H1 (cell line): ENCODE measurements at regions not wholly inside any gene's neighbourhood (a gene's known extent, or its start where the extent isn't known, plus 50 kb on each side); places are given as distances from the start of the nearest gene placed in this dataset.

ENCODE experiments used
- CTCF ChIA-PET: fragments of 300-600 bp; sonication (Branson Sonifier 250); formaldehyde crosslinking; loops from one replicate; lab custom pipeline; 2021; ENCODE audit not compliant: partially characterized antibody; lab: Charles Lee
- POLR2A ChIA-PET: fragments of 300-600 bp; sonication (Branson Sonifier 250); formaldehyde crosslinking; loops from one replicate; lab custom pipeline; 2021; ENCODE audit warnings: inconsistent platforms; ENCODE audit not compliant: partially characterized antibody; lab: Charles Lee
- DNase-seq, 2 experiments: peaks; one replicate each; pipeline versions ENCODE4 v3.0.0 to v3.0.0-alpha.2; 2010 to 2022; ENCODE audit warnings: low spot score in 2 of 2, low read depth in 1 of 2, mixed read lengths in 1 of 2
- FAIRE-seq: peaks from 2 replicates; lab custom pipeline; 2011; peaks lifted over from hg19 to GRCh38; lab: Jason Lieb, UNC
- H2AFZ ChIP-seq: 2 replicates; pipeline ENCODE4 v1.8.1; 2012; ENCODE audit warnings: low read length, inconsistent platforms
- H2AK5ac ChIP-seq: 2 replicates; pipeline ENCODE4 v1.6.1; 2013; ENCODE audit warnings: low read depth, low read length
- H2BK120ac ChIP-seq: replicated peaks from 2 replicates; pipeline ENCODE3; 2013; ENCODE audit warnings: low read depth, low read length, inconsistent platforms
- H2BK12ac ChIP-seq: 2 replicates; pipeline ENCODE4 v1.6.1; 2013; ENCODE audit warnings: low read depth, low read length
- H2BK15ac ChIP-seq: 2 replicates; pipeline ENCODE4 v1.6.1; 2013; ENCODE audit warnings: low read length
- H2BK20ac ChIP-seq: 2 replicates; pipeline ENCODE4 v1.6.1; 2013; ENCODE audit warnings: low read length
- H2BK5ac ChIP-seq: 2 replicates; pipeline ENCODE4 v1.6.1; 2013; ENCODE audit warnings: low read depth, low read length
- H3K14ac ChIP-seq: 2 replicates; pipeline ENCODE4 v1.6.1; 2013; ENCODE audit warnings: inconsistent platforms; ENCODE audit not compliant: insufficient read length
- H3K18ac ChIP-seq: 2 replicates; pipeline ENCODE4 v1.6.1; 2013; ENCODE audit warnings: low read length; ENCODE audit errors: extremely low read depth
- H3K23ac ChIP-seq: 2 replicates; pipeline ENCODE4 v1.6.1; 2013; ENCODE audit warnings: inconsistent platforms; ENCODE audit not compliant: insufficient read length
- H3K23me2 ChIP-seq: 2 replicates; pipeline ENCODE4 v1.6.1; 2013; ENCODE audit warnings: low read depth, low read length
- H3K27ac ChIP-seq: 2 replicates; pipeline ENCODE4 v1.6.1; 2011; ENCODE audit warnings: low read depth, low read length, inconsistent platforms
- H3K27me3 ChIP-seq, 4 experiments: replicated peaks in 1 of 4; 1 replicate in 1 of 4; 2 replicates in 3 of 4; pipeline versions ENCODE4 v1.6.1 to v1.8.1; 2011 to 2013; ENCODE audit warnings: low read length in 3 of 4, mild to moderate bottlenecking in 3 of 4, inconsistent platforms in 2 of 4, mixed read lengths in 2 of 4, moderate library complexity in 1 of 4; ENCODE audit not compliant: control insufficient read depth in 3 of 4, insufficient read depth in 3 of 4; ENCODE audit errors: extremely low read depth in 1 of 4
- H3K36me3 ChIP-seq, 4 experiments: 2 replicates each; pipeline versions ENCODE4 v1.6.1 to v1.8.1; 2011 to 2013; ENCODE audit warnings: mild to moderate bottlenecking in 4 of 4, low read length in 3 of 4, moderate library complexity in 2 of 4, control low read depth in 1 of 4, inconsistent platforms in 1 of 4; ENCODE audit not compliant: insufficient read depth in 4 of 4, control insufficient read depth in 2 of 4
- H3K4ac ChIP-seq: replicated peaks from 2 replicates; pipeline ENCODE3; 2013; ENCODE audit warnings: low read length, low read depth, mixed read lengths, inconsistent platforms; ENCODE audit not compliant: insufficient read length
- H3K4me1 ChIP-seq, 4 experiments: replicated peaks in 1 of 4; 1 replicate in 1 of 4; 2 replicates in 3 of 4; pipeline versions ENCODE4 v1.6.1 to v1.8.1; 2011 to 2013; ENCODE audit warnings: low read length in 3 of 4, inconsistent platforms in 2 of 4, mixed read lengths in 1 of 4; ENCODE audit not compliant: insufficient read depth in 4 of 4, control insufficient read depth in 3 of 4
- H3K4me2 ChIP-seq, 2 experiments: 2 replicates each; pipeline versions ENCODE4 v1.6.1 to v1.8.1; 2011 to 2013; ENCODE audit warnings: low read depth in 2 of 2, low read length in 2 of 2, control low read depth in 1 of 2, inconsistent platforms in 1 of 2, mild to moderate bottlenecking in 1 of 2; ENCODE audit not compliant: insufficient read depth in 1 of 2
- H3K4me3 ChIP-seq, 4 experiments: fragments of 200-600, 300-600 bp in 1 of 4; sonication (generic), shearing (Covaris generic), sonication (Bioruptor Twin) in 1 of 4; 2 replicates each; pipeline versions ENCODE4 v1.5.1 to v1.8.1; 2011 to 2016; ENCODE audit warnings: low read length in 4 of 4, low read depth in 3 of 4, control low read depth in 2 of 4, inconsistent platforms in 2 of 4, mild to moderate bottlenecking in 2 of 4, mixed read lengths in 1 of 4, moderate library complexity in 1 of 4; ENCODE audit not compliant: insufficient read depth in 2 of 4; ENCODE audit errors: extremely low read depth in 1 of 4
- H3K56ac ChIP-seq: replicated peaks from 2 replicates; pipeline ENCODE3; 2013; ENCODE audit warnings: low read depth, mild to moderate bottlenecking, mixed read lengths, low read length, inconsistent platforms; ENCODE audit not compliant: insufficient read length
- H3K79me1 ChIP-seq: 2 replicates; pipeline ENCODE4 v1.6.1; 2013; ENCODE audit warnings: low read depth, low read length, control low read depth
- H3K79me2 ChIP-seq, 2 experiments: 2 replicates each; pipeline versions ENCODE4 v1.6.1 to v1.8.1; 2012 to 2013; ENCODE audit warnings: low read length in 2 of 2, mild to moderate bottlenecking in 2 of 2, inconsistent platforms in 1 of 2; ENCODE audit not compliant: insufficient read depth in 2 of 2, control insufficient read depth in 1 of 2
- H3K9ac ChIP-seq, 4 experiments: replicated peaks in 1 of 4; 1 replicate in 1 of 4; 2 replicates in 3 of 4; pipeline versions ENCODE4 v1.6.1 to v1.8.1; 2011 to 2013; ENCODE audit warnings: low read depth in 3 of 4, low read length in 3 of 4, control low read depth in 2 of 4, mild to moderate bottlenecking in 2 of 4, moderate library complexity in 2 of 4, inconsistent platforms in 1 of 4; ENCODE audit errors: extremely low read depth in 1 of 4
- H3K9me3 ChIP-seq, 2 experiments: 2 replicates each; pipeline versions ENCODE4 v1.6.1 to v1.8.1; 2012 to 2013; ENCODE audit warnings: mild to moderate bottlenecking in 2 of 2, moderate library complexity in 2 of 2, control low read depth in 1 of 2, inconsistent platforms in 1 of 2, low read depth in 1 of 2, low read length in 1 of 2, mixed read lengths in 1 of 2; ENCODE audit not compliant: insufficient read depth in 2 of 2
- H4K20me1 ChIP-seq, 2 experiments: replicated peaks in 1 of 2; 2 replicates each; pipeline versions ENCODE3 to v1.8.1; 2011 to 2013; ENCODE audit warnings: inconsistent platforms in 2 of 2, low read length in 2 of 2, mild to moderate bottlenecking in 1 of 2; ENCODE audit not compliant: insufficient read depth in 2 of 2, control insufficient read depth in 1 of 2
- H4K5ac ChIP-seq: 2 replicates; pipeline ENCODE4 v1.6.1; 2013; ENCODE audit warnings: low read length, low read depth, mixed read lengths, inconsistent platforms; ENCODE audit not compliant: insufficient read length
- H4K8ac ChIP-seq: 2 replicates; pipeline ENCODE4 v1.8.0; 2013; ENCODE audit warnings: mild to moderate bottlenecking, moderate library complexity, low read length, inconsistent platforms; ENCODE audit not compliant: insufficient read depth; ENCODE audit errors: extremely low read depth
- H4K91ac ChIP-seq: replicated peaks from 2 replicates; pipeline ENCODE3; 2013; ENCODE audit warnings: low read length, mixed read lengths, inconsistent platforms; ENCODE audit not compliant: insufficient read length
- BRCA1 ChIP-seq: IDR thresholded peaks from 2 replicates; pipeline ENCODE4 v1.6.1; 2012; ENCODE audit warnings: low read depth, low read length, improper control_type of control experiment
- CBX8 ChIP-seq: fragments of 300-800, 300-1000 bp; sonication (generic); IDR thresholded peaks from 2 replicates; pipeline ENCODE4 v1.7.1; 2016; ENCODE audit warnings: low read depth, low read length, borderline replicate concordance
- CHD2 ChIP-seq: IDR thresholded peaks from 2 replicates; pipeline ENCODE4 v1.6.1; 2012; ENCODE audit warnings: low read length, improper control_type of control experiment
- EGR1 ChIP-seq: IDR thresholded peaks from 2 replicates; pipeline ENCODE4 v1.6.1; 2011; ENCODE audit warnings: low read depth, low read length, borderline replicate concordance
- SUZ12 ChIP-seq: fragments of 200-600 bp; sonication (generic); IDR thresholded peaks from 2 replicates; pipeline ENCODE4 v1.6.1; 2012; ENCODE audit warnings: mild to moderate bottlenecking, inconsistent platforms, low read length, moderate library complexity, mixed read lengths
- WGBS, 2 experiments: shearing (Covaris generic) in 1 of 2; methylation state at CpG; one replicate each; pipeline versions ENCODE4 v1.1.6 to v1.1.7; 2013 to 2015; ENCODE audit warnings: low lambda C conversion rate in 2 of 2, mixed read lengths in 2 of 2, inconsistent platforms in 1 of 2, low coverage in 1 of 2, missing lambda C conversion rate in 1 of 2; ENCODE audit not compliant: insufficient replicate concordance in 2 of 2, insufficient coverage in 1 of 2, insufficient read length in 1 of 2; ENCODE audit errors: extremely low coverage in 1 of 2, missing lambda C conversion rate in 1 of 2; 5-methylcytosine and 5-hydroxymethylcytosine counted together

DNA sequence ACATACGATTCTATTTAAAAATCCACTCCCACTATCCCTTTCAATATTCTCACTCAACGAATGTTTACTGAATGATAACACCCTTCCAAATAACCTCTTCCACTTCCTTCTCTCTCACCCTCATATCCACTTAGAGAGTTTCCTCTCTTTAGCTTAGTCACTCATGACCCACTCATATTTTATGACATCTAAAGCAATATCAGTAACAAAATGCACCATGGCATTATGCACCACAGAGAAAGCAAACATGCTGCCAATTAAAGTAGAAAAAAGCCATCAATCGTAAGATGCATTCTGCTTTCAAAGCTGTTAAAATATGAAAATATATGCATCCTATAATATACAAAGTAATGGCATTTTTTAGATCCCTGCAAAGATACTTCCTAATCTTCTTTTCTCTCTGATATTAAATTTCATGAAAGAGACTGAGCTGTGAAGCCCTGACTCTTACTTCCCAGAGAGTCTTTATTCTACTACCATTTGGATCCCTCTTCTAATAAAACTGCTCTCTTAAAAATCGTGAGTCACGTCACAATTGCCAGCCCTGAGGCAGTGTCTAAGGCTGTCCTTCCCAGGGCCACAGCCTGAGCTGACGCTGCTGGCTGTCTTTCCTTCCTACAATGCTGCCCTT is 283.0 kb upstream of the KLF6 start:
- Histone ChIP-seq H3K56ac (no peak overlapping the region), H4K5ac (no peak overlapping the region), H2AFZ (no peak overlapping the region), H3K4ac (no peak overlapping the region), H3K18ac (no peak overlapping the region), H2BK20ac (no peak overlapping the region), H3K4me1 (no peaks in the 10 kb centered on the region), H3K14ac (no peak overlapping the region), H3K27ac (no peak overlapping the region), H2AK5ac (no peak overlapping the region), H2BK12ac (no peak overlapping the region), H3K4me3 (no peak overlapping the region), H3K79me2 (no peaks in the 10 kb centered on the region), H3K23me2 (peaks cover 2% of the 10 kb centered on the region; the same call in 1 of the 2 replicates), H3K36me3 (no peaks in the 10 kb centered on the region), H3K27me3 (no peaks in the 10 kb centered on the region), H2BK5ac (no peak overlapping the region), H3K23ac (no peak overlapping the region), H3K9me3 (no peaks in the 10 kb centered on the region), H4K8ac (no peak overlapping the region), H3K9ac (no peak overlapping the region), H2BK120ac (no peak overlapping the region), H3K4me2 (no peak overlapping the region), H4K20me1 (no peaks in the 10 kb centered on the region), H2BK15ac (no peak overlapping the region), H4K91ac (no peak overlapping the region), H3K79me1 (no peaks in the 10 kb centered on the region)
- DNase-seq, result no peak
- CTCF ChIA-PET, result no interaction called here
- WGBS, 2 experiments, result 87 to 100% methylated on average over 2 to 6 of the region's 6 CpGs
- no peak for FAIRE-seq
- TF ChIP-seq EGR1 (no peak), CHD2 (no peak), CBX8 (no peak), SUZ12 (no peak), BRCA1 (no peak)
- POLR2A ChIA-PET, result no interaction called here
